BJ (cell line): ENCODE measurements at regions not wholly inside any gene's neighbourhood (a gene's known extent, or its start where the extent isn't known, plus 50 kb on each side); places are given as distances from the start of the nearest gene placed in this dataset.

Source experiments
- CTCF ChIA-PET: fragments of 350-600 bp; formaldehyde crosslinking; extraction: SDS; loops from one replicate; lab custom pipeline; 2021; ENCODE audit warnings: antibody characterized with exemption, inconsistent platforms; lab: Yijun Ruan, JAX
- POLR2A ChIA-PET: fragments of 300-600 bp; sonication (Branson Sonifier 250); formaldehyde crosslinking; extraction: SDS; loops from one replicate; lab custom pipeline; 2021; ENCODE audit warnings: antibody characterized with exemption; lab: Charles Lee
- DNase-seq: peaks from one replicate; pipeline ENCODE4 v3.0.0-alpha.2; 2011; ENCODE audit warnings: low read depth
- H3K27me3 ChIP-seq: 2 replicates; pipeline ENCODE4 v1.6.0; 2011; ENCODE audit warnings: low read length; ENCODE audit not compliant: control insufficient read depth, insufficient read depth
- H3K36me3 ChIP-seq: 2 replicates; pipeline ENCODE4 v1.5.1; 2011; ENCODE audit warnings: low read length; ENCODE audit not compliant: control insufficient read depth, insufficient read depth
- H3K4me3 ChIP-seq: 2 replicates; pipeline ENCODE4 v1.5.1; 2011; ENCODE audit warnings: low read depth, mild to moderate bottlenecking, control low read depth, low read length
- TF ChIP-seq, protein P1 (sequence below): IDR thresholded peaks from 2 replicates; pipeline ENCODE4 v1.5.1; 2011; ENCODE audit warnings: low read depth, mild to moderate bottlenecking, control low read depth, inconsistent platforms, low read length, moderate library complexity; ENCODE audit not compliant: insufficient read depth

DNA sequence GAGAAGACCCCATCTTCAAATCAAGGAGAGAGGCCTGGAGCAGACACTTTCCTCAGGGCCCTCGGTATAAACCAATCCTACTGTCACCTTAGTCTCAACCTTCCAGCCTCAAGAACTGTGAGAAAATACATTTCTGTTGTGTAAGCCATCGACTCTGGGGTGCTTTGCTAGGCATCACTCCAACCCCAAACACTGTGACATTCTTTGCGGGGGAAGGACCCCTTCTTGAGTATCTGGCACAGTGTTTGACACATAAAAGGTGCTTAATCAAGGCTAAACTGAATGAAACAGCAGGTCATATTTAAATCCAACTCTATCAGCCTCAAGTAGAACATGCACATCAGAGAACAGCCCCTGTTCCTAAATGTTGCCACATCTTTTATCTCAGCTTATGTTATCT is 558.1 kb downstream of the INSC start:
- Histone ChIP-seq H3K27me3 (no peaks in the 10 kb centered on the region), H3K36me3 (no peaks in the 10 kb centered on the region), H3K4me3 (no peak overlapping the region)
- POLR2A ChIA-PET, result no interaction called here
- TF ChIP-seq, protein P1, sequence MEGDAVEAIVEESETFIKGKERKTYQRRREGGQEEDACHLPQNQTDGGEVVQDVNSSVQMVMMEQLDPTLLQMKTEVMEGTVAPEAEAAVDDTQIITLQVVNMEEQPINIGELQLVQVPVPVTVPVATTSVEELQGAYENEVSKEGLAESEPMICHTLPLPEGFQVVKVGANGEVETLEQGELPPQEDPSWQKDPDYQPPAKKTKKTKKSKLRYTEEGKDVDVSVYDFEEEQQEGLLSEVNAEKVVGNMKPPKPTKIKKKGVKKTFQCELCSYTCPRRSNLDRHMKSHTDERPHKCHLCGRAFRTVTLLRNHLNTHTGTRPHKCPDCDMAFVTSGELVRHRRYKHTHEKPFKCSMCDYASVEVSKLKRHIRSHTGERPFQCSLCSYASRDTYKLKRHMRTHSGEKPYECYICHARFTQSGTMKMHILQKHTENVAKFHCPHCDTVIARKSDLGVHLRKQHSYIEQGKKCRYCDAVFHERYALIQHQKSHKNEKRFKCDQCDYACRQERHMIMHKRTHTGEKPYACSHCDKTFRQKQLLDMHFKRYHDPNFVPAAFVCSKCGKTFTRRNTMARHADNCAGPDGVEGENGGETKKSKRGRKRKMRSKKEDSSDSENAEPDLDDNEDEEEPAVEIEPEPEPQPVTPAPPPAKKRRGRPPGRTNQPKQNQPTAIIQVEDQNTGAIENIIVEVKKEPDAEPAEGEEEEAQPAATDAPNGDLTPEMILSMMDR, result no peak
- CTCF ChIA-PET, result no interaction called here
- no peak for DNase-seq

DNA sequence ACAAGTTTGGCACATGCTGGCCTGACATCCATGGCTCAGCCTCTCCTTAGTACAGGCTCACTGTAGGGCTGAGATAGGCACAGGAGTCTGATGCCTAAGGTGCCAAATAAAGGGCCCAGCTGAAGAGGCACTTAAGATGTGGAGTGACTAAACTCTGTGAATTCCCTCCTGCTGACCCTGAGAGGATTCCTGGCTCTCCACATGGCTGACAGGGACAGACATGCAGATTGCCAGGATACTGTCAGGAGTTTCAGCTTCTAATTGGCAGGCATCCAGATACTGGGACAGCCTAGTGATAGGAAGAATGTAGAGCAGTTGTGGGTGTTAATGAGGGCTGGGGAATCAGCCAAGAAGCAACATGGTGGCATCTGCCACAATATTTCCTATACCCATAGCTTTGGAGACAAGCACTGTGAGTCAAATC is 558.7 kb downstream of the INSC start:
- ChIA-PET POLR2A (no interaction called here), CTCF (interaction anchor here (0.9 kb wide), 1 partner anchor 97 kb away, joined by 3 read pairs; no protein-coding TSS in a partner anchor)
- H3K4me3 ChIP-seq, result no peak overlapping the region
- TF ChIP-seq, protein P1, result no peak
- H3K36me3 ChIP-seq, result no peaks in the 10 kb centered on the region
- no peaks in the 10 kb centered on the region for H3K27me3 ChIP-seq
- DNase-seq, result no peak

DNA sequence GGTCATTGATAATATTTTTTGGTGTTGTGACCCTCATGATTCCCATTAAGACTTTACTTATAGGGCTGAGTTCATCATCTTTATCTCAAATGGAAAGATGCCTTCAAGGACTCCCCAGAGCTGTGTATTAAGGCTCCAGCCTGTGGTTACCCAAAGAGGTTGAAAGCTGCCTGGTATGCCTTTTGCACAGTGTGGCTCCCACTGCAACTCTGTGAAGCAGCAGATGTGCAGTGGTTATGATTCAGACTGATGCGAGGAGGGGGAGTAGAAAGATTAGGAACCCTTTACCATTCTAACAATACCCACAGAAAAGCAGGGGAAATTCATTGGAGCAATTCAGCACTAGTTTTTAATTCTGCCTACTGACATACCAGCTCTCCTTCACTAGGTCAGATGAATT is 560.0 kb downstream of the INSC start:
- no peak for DNase-seq
- TF ChIP-seq, protein P1, result no peak
- ChIA-PET POLR2A (no interaction called here), CTCF (interaction anchor here (0.7 to 1.4 kb wide), 2 partner anchors 25 to 43 kb away, joined by 3 to 4 read pairs; no protein-coding TSS in a partner anchor)
- Histone ChIP-seq H3K27me3 (no peaks in the 10 kb centered on the region), H3K36me3 (no peaks in the 10 kb centered on the region), H3K4me3 (no peak overlapping the region)

DNA sequence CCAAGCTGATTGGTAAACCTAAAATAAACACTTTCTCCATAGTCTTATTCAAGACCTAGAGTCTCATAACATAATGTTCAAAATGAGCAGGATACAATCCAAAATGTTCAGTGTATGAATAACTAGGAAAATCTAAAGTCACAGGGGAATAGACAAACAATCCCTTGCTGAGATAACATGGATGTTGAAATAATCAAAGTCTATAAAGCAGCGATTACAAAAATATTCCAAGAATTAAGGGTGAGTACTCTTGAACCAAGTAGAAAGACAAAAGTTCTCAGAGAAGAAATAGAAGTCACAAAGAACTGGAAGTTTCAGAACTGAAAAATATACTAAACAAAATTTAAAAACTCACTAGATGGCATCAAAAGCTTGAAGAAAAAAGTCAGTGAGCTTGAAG is 561.0 kb downstream of the INSC start:
- Histone ChIP-seq H3K27me3 (no peaks in the 10 kb centered on the region), H3K4me3 (no peak overlapping the region), H3K36me3 (no peaks in the 10 kb centered on the region)
- TF ChIP-seq, protein P1, result no peak
- POLR2A ChIA-PET, result no interaction called here
- no peak for DNase-seq
- CTCF ChIA-PET, result interaction anchor here (0.7 to 1.4 kb wide), 2 partner anchors 26 to 43 kb away, joined by 3 to 4 read pairs; no protein-coding TSS in a partner anchor

DNA sequence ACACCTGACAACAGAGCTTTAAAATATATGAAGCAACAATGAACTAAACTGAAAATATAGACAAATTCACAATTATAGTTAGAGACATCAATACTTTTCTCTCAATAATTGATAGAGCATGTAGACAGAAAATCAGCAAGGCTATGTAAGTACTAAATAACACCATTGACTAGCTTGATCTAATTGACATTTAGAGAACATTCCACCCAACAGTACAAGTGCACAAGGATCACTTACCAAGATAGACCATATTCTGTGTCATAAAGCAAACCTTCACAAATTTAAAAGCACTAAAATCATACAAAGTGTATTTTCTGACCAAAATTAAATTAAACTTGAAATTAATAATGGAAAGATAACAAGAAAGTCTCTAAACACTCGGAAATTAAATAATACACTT is 562.5 kb downstream of the INSC start:
- TF ChIP-seq, protein P1, result no peak
- no peaks in the 10 kb centered on the region for H3K36me3 ChIP-seq
- H3K4me3 ChIP-seq, result no peak overlapping the region
- POLR2A ChIA-PET, result no interaction called here
- CTCF ChIA-PET, result no interaction called here
- H3K27me3 ChIP-seq, result no peaks in the 10 kb centered on the region
- DNase-seq, result no peak
